ENCODE measurements at regions not wholly inside any gene's neighbourhood (a gene's known extent, or its start where the extent isn't known, plus 50 kb on each side); places are given as distances from the start of the nearest gene placed in this dataset.

DNA sequence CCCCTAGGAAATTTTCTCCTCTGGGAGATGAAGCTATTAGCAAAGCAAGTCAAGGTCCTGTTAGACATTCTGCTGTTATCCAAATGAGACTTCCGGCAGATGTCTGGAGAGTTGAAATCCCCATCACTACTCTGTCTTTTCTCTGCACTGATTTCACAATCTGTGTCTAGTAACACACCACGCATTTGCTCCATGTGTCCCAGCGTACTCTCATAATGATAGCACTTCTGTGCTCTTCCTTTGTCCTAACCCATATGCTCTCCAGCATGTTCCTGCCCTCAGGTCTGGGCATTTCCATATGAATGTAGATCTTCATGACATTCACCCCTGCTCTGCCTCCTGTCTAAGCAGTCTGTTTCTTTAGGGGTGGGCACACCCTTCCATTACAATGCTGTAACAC lies 1949.0 kb upstream of the WWC1 start (continued):
- TF ChIP-seq BACH1 (IDR thresholded peaks at IDR 0.05; ENCODE audit: borderline replicate concordance) (no peak), ZSCAN29 (IDR thresholded peaks at IDR 0.05) (no peak), JUNB (IDR thresholded peaks at IDR 0.05) (no peak), STAT3 (IDR thresholded peaks at IDR 0.05; ENCODE audit: low read depth, low read length) (no peak), PAX8 (IDR thresholded peaks at IDR 0.05) (no peak), HSF1 (IDR thresholded peaks at IDR 0.05; ENCODE audit: low read depth, low read length) (no peak), CHD1 (IDR thresholded peaks at IDR 0.05; ENCODE audit: low read depth, low read length) (no peak), ZBTB4 (CRISPR knock-in tag; IDR thresholded peaks at IDR 0.05) (no peak), ZZZ3 (IDR thresholded peaks at IDR 0.05; ENCODE audit: control insufficient read depth, insufficient read length, low read depth) (no peak), RAD21 (IDR thresholded peaks at IDR 0.05; ENCODE audit: insufficient read depth, low read depth, low read length) (no peak)
- TF ChIP-seq, protein P1, sequence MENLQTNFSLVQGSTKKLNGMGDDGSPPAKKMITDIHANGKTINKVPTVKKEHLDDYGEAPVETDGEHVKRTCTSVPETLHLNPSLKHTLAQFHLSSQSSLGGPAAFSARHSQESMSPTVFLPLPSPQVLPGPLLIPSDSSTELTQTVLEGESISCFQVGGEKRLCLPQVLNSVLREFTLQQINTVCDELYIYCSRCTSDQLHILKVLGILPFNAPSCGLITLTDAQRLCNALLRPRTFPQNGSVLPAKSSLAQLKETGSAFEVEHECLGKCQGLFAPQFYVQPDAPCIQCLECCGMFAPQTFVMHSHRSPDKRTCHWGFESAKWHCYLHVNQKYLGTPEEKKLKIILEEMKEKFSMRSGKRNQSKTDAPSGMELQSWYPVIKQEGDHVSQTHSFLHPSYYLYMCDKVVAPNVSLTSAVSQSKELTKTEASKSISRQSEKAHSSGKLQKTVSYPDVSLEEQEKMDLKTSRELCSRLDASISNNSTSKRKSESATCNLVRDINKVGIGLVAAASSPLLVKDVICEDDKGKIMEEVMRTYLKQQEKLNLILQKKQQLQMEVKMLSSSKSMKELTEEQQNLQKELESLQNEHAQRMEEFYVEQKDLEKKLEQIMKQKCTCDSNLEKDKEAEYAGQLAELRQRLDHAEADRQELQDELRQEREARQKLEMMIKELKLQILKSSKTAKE (IDR thresholded peaks at IDR 0.05; ENCODE audit: low read depth, poor library complexity, severe bottlenecking), result no peak

Data from GM12878 (cell line).